ENCODE measurements at regions not wholly inside any gene's neighbourhood (a gene's known extent, or its start where the extent isn't known, plus 50 kb on each side); places are given as distances from the start of the nearest gene placed in this dataset.

GRCh38 chr2:71858071-71858470, 289.6 kb downstream of the CYP26B1 start:
- no peak overlapping the region for H3K4ac ChIP-seq (ENCODE audit: low read depth, low read length)
- DNase-seq, result no peak

GRCh38 chr2:71857636-71858035, 290.0 kb downstream of the CYP26B1 start:
- Histone ChIP-seq H3K36me3 (ENCODE audit: control insufficient read depth in 1 of 2, insufficient read depth in 2 of 2, low read length in 2 of 2) (no peaks in the 10 kb centered on the region), H4K8ac (ENCODE audit: low read depth, low read length) (no peak overlapping the region), H3K4me3 (ENCODE audit: low read depth, low read length) (no peak overlapping the region), H4K12ac (ENCODE audit: low read depth, low read length) (no peak overlapping the region), H3K27me3 (ENCODE audit: insufficient read depth, low read length) (no peaks in the 10 kb centered on the region), H2AK5ac (ENCODE audit: low read length) (no peak overlapping the region), H2BK12ac (ENCODE audit: low read length) (no peak overlapping the region), H2BK120ac (ENCODE audit: insufficient read depth, low read length, poor library complexity) (no peak overlapping the region), H4K91ac (ENCODE audit: low read depth, low read length) (no peak overlapping the region), H3K27ac (ENCODE audit: low read depth, low read length) (no peak overlapping the region), H3K9me3 (ENCODE audit: insufficient read depth, low read depth, low read length) (no peaks in the 10 kb centered on the region), H3K79me2 (ENCODE audit: control insufficient read depth, insufficient read depth, low read length, poor library complexity) (no peaks in the 10 kb centered on the region), H3K4ac (ENCODE audit: low read depth, low read length) (no peak overlapping the region), H3K4me1 (ENCODE audit: control insufficient read depth in 1 of 2, insufficient read depth in 2 of 2, low read length in 2 of 2) (no peaks in the 10 kb centered on the region), H3K18ac (ENCODE audit: low read length) (no peak overlapping the region), H3K4me2 (ENCODE audit: low read length) (no peak overlapping the region), H3K14ac (ENCODE audit: low read length) (no peak overlapping the region), H2BK5ac (ENCODE audit: low read depth, low read length, poor library complexity) (no peak overlapping the region), H3K79me1 (ENCODE audit: low read length) (no peaks in the 10 kb centered on the region), H3K23ac (ENCODE audit: low read length) (no peak overlapping the region), H3K9ac (ENCODE audit: low read length) (no peak overlapping the region), H2AFZ (ENCODE audit: insufficient read depth, low read length, poor library complexity) (no peak overlapping the region)
- no CpG with 5 or more reads among the region's 6 CpGs for WGBS (ENCODE audit: extremely low coverage, insufficient coverage, insufficient read length)
- DNase-seq, result no peak

More at GRCh38 chr2:71858071-71858470, 289.6 kb downstream of the CYP26B1 start:
- no peaks in the 10 kb centered on the region for H3K79me1 ChIP-seq (ENCODE audit: low read length)
- no peaks in the 10 kb centered on the region for H3K79me2 ChIP-seq (ENCODE audit: control insufficient read depth, insufficient read depth, low read length, poor library complexity)
- no peak overlapping the region for H2BK5ac ChIP-seq (ENCODE audit: low read depth, low read length, poor library complexity)
- H3K4me3 ChIP-seq (ENCODE audit: low read depth, low read length), result no peak overlapping the region
- no peak overlapping the region for H4K91ac ChIP-seq (ENCODE audit: low read depth, low read length)
- H3K4me2 ChIP-seq (ENCODE audit: low read length), result no peak overlapping the region
- no peaks in the 10 kb centered on the region for H3K36me3 ChIP-seq (ENCODE audit: control insufficient read depth in 1 of 2, insufficient read depth in 2 of 2, low read length in 2 of 2)
- no peak overlapping the region for H3K27ac ChIP-seq (ENCODE audit: low read depth, low read length)
- no peaks in the 10 kb centered on the region for H3K27me3 ChIP-seq (ENCODE audit: insufficient read depth, low read length)
- H2BK120ac ChIP-seq (ENCODE audit: insufficient read depth, low read length, poor library complexity), result no peak overlapping the region
- no peak overlapping the region for H3K14ac ChIP-seq (ENCODE audit: low read length)
- no peak overlapping the region for H2AFZ ChIP-seq (ENCODE audit: insufficient read depth, low read length, poor library complexity)
- WGBS (ENCODE audit: extremely low coverage, insufficient coverage, insufficient read length), result no CpG with 5 or more reads among the region's 4 CpGs
- no peaks in the 10 kb centered on the region for H3K9me3 ChIP-seq (ENCODE audit: insufficient read depth, low read depth, low read length)
- H3K18ac ChIP-seq (ENCODE audit: low read length), result no peak overlapping the region
- no peak overlapping the region for H3K9ac ChIP-seq (ENCODE audit: low read length)
- H3K23ac ChIP-seq (ENCODE audit: low read length), result no peak overlapping the region
- no peak overlapping the region for H2AK5ac ChIP-seq (ENCODE audit: low read length)
- H3K4me1 ChIP-seq (ENCODE audit: control insufficient read depth in 1 of 2, insufficient read depth in 2 of 2, low read length in 2 of 2), result no peaks in the 10 kb centered on the region
- no peak overlapping the region for H4K8ac ChIP-seq (ENCODE audit: low read depth, low read length)
- no peak overlapping the region for H2BK12ac ChIP-seq (ENCODE audit: low read length)
- H4K12ac ChIP-seq (ENCODE audit: low read depth, low read length), result no peak overlapping the region

- Histone ChIP-seq H2AFZ (ENCODE audit: insufficient read depth, low read length, poor library complexity) (no peak overlapping the region), H4K12ac (ENCODE audit: low read depth, low read length) (no peak overlapping the region), H3K27ac (ENCODE audit: low read depth, low read length) (no peak overlapping the region), H3K4me2 (ENCODE audit: low read length) (no peak overlapping the region), H3K79me1 (ENCODE audit: low read length) (no peaks in the 10 kb centered on the region), H3K9ac (ENCODE audit: low read length) (no peak overlapping the region), H2BK5ac (ENCODE audit: low read depth, low read length, poor library complexity) (no peak overlapping the region), H3K4ac (ENCODE audit: low read depth, low read length) (no peak overlapping the region), H3K36me3 (ENCODE audit: control insufficient read depth in 1 of 2, insufficient read depth in 2 of 2, low read length in 2 of 2) (no peaks in the 10 kb centered on the region), H3K9me3 (ENCODE audit: insufficient read depth, low read depth, low read length) (no peaks in the 10 kb centered on the region), H2AK5ac (ENCODE audit: low read length) (no peak overlapping the region), H3K23ac (ENCODE audit: low read length) (no peak overlapping the region), H3K4me3 (ENCODE audit: low read depth, low read length) (no peak overlapping the region), H4K91ac (ENCODE audit: low read depth, low read length) (no peak overlapping the region), H2BK120ac (ENCODE audit: insufficient read depth, low read length, poor library complexity) (no peak overlapping the region), H3K79me2 (ENCODE audit: control insufficient read depth, insufficient read depth, low read length, poor library complexity) (no peaks in the 10 kb centered on the region), H4K8ac (ENCODE audit: low read depth, low read length) (no peak overlapping the region), H3K14ac (ENCODE audit: low read length) (no peak overlapping the region), H3K4me1 (ENCODE audit: control insufficient read depth in 1 of 2, insufficient read depth in 2 of 2, low read length in 2 of 2) (no peaks in the 10 kb centered on the region), H3K27me3 (ENCODE audit: insufficient read depth, low read length) (no peaks in the 10 kb centered on the region), H2BK12ac (ENCODE audit: low read length) (no peak overlapping the region), H3K18ac (ENCODE audit: low read length) (no peak overlapping the region)
- no peak for DNase-seq
- WGBS (ENCODE audit: extremely low coverage, insufficient coverage, insufficient read length), result no CpG with 5 or more reads among the region's 10 CpGs
Measured at GRCh38 chr2:71856773-71857525, 290.7 kb downstream of the CYP26B1 start.

- no peak for DNase-seq
- no peak overlapping the region for H2BK120ac ChIP-seq (ENCODE audit: insufficient read depth, low read length, poor library complexity)
- no peak overlapping the region for H3K9ac ChIP-seq (ENCODE audit: low read length)
- H3K4me1 ChIP-seq (ENCODE audit: control insufficient read depth in 1 of 2, insufficient read depth in 2 of 2, low read length in 2 of 2), result peaks cover 3% of the 10 kb centered on the region in 2 experiments
- no peak overlapping the region for H3K18ac ChIP-seq (ENCODE audit: low read length)
- no peak overlapping the region for H3K4me2 ChIP-seq (ENCODE audit: low read length)
- H3K36me3 ChIP-seq (ENCODE audit: control insufficient read depth in 1 of 2, insufficient read depth in 2 of 2, low read length in 2 of 2), result no peaks in the 10 kb centered on the region
- whole genome bisulfite sequencing (ENCODE audit: extremely low coverage, insufficient coverage, insufficient read length), result no CpG with 5 or more reads among the region's 6 CpGs
- no peak overlapping the region for H2BK12ac ChIP-seq (ENCODE audit: low read length)
- no peak overlapping the region for H2AFZ ChIP-seq (ENCODE audit: insufficient read depth, low read length, poor library complexity)
- no peak overlapping the region for H4K12ac ChIP-seq (ENCODE audit: low read depth, low read length)
- H2AK5ac ChIP-seq (ENCODE audit: low read length), result no peak overlapping the region
- H3K27ac ChIP-seq (ENCODE audit: low read depth, low read length), result no peak overlapping the region
- H3K27me3 ChIP-seq (ENCODE audit: insufficient read depth, low read length), result no peaks in the 10 kb centered on the region
- H3K4ac ChIP-seq (ENCODE audit: low read depth, low read length), result no peak overlapping the region
- H3K79me1 ChIP-seq (ENCODE audit: low read length), result no peaks in the 10 kb centered on the region
- no peak overlapping the region for H3K4me3 ChIP-seq (ENCODE audit: low read depth, low read length)
- H3K79me2 ChIP-seq (ENCODE audit: control insufficient read depth, insufficient read depth, low read length, poor library complexity), result no peaks in the 10 kb centered on the region
- H3K9me3 ChIP-seq (ENCODE audit: insufficient read depth, low read depth, low read length), result no peaks in the 10 kb centered on the region
- no peak overlapping the region for H3K14ac ChIP-seq (ENCODE audit: low read length)
- no peak overlapping the region for H2BK5ac ChIP-seq (ENCODE audit: low read depth, low read length, poor library complexity)
- no peak overlapping the region for H4K8ac ChIP-seq (ENCODE audit: low read depth, low read length)
- H3K23ac ChIP-seq (ENCODE audit: low read length), result no peak overlapping the region
- no peak overlapping the region for H4K91ac ChIP-seq (ENCODE audit: low read depth, low read length)
Measured at GRCh38 chr2:71853858-71854257, 293.8 kb downstream of the CYP26B1 start.
